ENCODE measurements at regions not wholly inside any gene's neighbourhood (a gene's known extent, or its start where the extent isn't known, plus 50 kb on each side); places are given as distances from the start of the nearest gene placed in this dataset.

DNA sequence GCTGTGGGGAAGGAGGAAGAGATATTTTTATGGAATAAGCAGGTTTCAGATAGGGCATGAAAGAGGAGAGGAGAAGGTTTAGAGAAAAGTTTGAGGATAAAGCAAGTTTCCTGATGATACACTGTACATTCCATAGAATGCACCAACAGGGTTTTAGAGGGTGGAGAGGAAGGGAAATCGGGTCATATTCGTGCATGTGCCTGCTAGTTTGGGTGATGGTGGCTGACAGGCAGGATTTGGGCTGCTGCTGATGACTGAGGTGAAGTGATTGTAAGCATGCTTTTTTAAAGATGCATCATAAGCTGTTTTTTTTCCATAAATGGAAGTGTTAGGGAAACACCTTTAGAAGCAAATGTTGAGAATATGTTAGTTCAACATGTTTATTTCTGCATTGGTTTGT, 68.8 kb downstream of the PMAIP1 start:
- no peaks in the 10 kb centered on the region for H3K36me3 ChIP-seq (ENCODE audit: insufficient read depth in 1 of 2, low read depth in 1 of 2)
- H3K27me3 ChIP-seq (ENCODE audit: insufficient read depth in 3 of 3, low read length in 2 of 3), result peaks cover 0 to 20% (median 3%) of the 10 kb centered on the region in 3 donors
- H3K9me3 ChIP-seq, result no peaks in the 10 kb centered on the region
- H3K4me1 ChIP-seq, result no peaks in the 10 kb centered on the region
- no peak overlapping the region for H3K27ac ChIP-seq
- H3K4me3 ChIP-seq, result no peak overlapping the region
- ATAC-seq (no peak), DNase-seq (no peak)
- TF ChIP-seq, protein P1, sequence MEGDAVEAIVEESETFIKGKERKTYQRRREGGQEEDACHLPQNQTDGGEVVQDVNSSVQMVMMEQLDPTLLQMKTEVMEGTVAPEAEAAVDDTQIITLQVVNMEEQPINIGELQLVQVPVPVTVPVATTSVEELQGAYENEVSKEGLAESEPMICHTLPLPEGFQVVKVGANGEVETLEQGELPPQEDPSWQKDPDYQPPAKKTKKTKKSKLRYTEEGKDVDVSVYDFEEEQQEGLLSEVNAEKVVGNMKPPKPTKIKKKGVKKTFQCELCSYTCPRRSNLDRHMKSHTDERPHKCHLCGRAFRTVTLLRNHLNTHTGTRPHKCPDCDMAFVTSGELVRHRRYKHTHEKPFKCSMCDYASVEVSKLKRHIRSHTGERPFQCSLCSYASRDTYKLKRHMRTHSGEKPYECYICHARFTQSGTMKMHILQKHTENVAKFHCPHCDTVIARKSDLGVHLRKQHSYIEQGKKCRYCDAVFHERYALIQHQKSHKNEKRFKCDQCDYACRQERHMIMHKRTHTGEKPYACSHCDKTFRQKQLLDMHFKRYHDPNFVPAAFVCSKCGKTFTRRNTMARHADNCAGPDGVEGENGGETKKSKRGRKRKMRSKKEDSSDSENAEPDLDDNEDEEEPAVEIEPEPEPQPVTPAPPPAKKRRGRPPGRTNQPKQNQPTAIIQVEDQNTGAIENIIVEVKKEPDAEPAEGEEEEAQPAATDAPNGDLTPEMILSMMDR (IDR thresholded peaks at IDR 0.05), result no peak
- WGBS, 3 donors, result 85 to 92% (median 91%) methylated on average over 2 of the region's 2 CpGs
- intact Hi-C loops (cut with DNase I), result no loop called here

DNA sequence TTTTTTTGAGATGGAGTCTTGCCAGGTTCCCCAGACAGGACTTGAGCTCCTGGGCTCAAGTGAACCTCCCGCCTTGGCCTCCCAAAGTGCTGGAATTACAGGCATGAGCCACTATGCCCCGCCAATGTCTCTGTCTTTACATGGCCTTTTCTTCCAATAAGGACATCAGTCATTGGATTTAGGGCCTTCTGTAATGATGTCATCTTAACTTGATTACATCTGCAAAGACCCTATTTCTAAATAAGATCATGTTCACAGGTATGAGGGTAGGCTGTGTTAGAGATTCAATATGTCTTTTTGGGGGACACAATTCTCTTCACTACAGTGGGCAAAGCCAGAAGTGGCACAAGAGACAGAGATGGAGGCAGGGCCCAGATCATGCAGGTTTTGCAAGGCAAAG, 68.1 kb downstream of the PMAIP1 start:
- Histone ChIP-seq H3K27me3 (ENCODE audit: insufficient read depth in 3 of 3, low read length in 2 of 3) (peaks cover 0 to 20% (median 3%) of the 10 kb centered on the region in 3 donors), H3K4me1 (no peaks in the 10 kb centered on the region), H3K36me3 (ENCODE audit: insufficient read depth in 1 of 2, low read depth in 1 of 2) (no peaks in the 10 kb centered on the region), H3K27ac (no peak overlapping the region), H3K4me3 (no peak overlapping the region), H3K9me3 (no peaks in the 10 kb centered on the region)
- WGBS, 3 donors, result 94 to 97% (median 94%) methylated on average over 2 of the region's 2 CpGs
- DNase-seq (no peak), ATAC-seq (no peak)
- TF ChIP-seq, protein P1 (IDR thresholded peaks at IDR 0.05), result no peak
- intact Hi-C loops (cut with DNase I), result no loop called here

DNA sequence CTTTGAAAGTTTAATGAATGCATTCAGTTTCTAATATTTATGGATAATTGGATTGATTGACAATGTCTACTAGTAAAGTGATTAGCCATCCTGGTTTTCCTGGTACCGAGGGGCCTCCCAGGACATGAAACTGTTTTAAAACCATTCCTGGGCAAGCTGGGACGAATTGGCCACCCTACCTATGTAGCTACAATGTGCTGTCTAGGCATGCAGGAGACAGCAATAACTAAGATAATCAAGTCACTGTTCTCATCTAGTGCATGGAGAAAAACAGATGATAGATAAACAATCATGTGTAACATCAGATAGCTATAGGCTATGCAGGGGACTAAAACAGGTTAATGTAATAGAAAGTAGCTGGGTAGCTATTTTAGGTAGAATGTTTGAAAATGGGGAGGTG, 67.1 kb downstream of the PMAIP1 start:
- TF ChIP-seq, protein P1 (IDR thresholded peaks at IDR 0.05), result no peak

DNA sequence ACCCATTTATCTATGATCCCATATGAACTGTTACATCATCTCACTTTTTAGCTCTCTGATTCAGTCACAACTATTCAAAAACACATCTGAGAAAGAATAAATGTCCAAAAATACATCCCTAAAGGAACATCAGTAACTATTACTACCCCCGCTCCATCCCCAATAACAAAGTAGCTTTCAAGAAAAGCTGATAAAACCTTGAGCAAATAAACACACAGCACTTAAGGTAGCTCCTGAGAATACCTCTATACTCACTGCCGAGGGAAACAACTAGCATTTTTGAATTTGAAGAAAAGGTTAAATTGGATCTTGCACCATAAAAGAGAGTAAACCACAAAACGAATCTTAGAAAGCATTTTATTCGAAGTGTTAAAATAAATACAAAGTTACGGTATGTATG, 63.4 kb downstream of the PMAIP1 start:
- ATAC-seq (no peak), DNase-seq (no peak)
- TF ChIP-seq, protein P1 (IDR thresholded peaks at IDR 0.05), result no peak
- no peak overlapping the region for H3K4me3 ChIP-seq
- no peak overlapping the region for H3K27ac ChIP-seq
- WGBS, 3 donors, result 64 to 70% (median 70%) methylated on average over 5 of the region's 5 CpGs
- H3K9me3 ChIP-seq, result no peaks in the 10 kb centered on the region
- intact Hi-C loops (cut with DNase I), result no loop called here
- peaks cover 0 to 9% (median 3%) of the 10 kb centered on the region in 3 donors for H3K27me3 ChIP-seq (ENCODE audit: insufficient read depth in 3 of 3, low read length in 2 of 3)
- H3K36me3 ChIP-seq (ENCODE audit: insufficient read depth in 1 of 2, low read depth in 1 of 2), result no peaks in the 10 kb centered on the region
- H3K4me1 ChIP-seq, result no peaks in the 10 kb centered on the region

More for the DNA sequence above, 67.1 kb downstream of the PMAIP1 start:
- no peak overlapping the region for H3K4me3 ChIP-seq
- intact Hi-C loops (cut with DNase I), result no loop called here
- H3K36me3 ChIP-seq (ENCODE audit: insufficient read depth in 1 of 2, low read depth in 1 of 2), result no peaks in the 10 kb centered on the region
- no peak for ATAC-seq
- H3K27me3 ChIP-seq (ENCODE audit: insufficient read depth in 3 of 3, low read length in 2 of 3), result peaks cover 0 to 20% (median 3%) of the 10 kb centered on the region in 3 donors
- WGBS, 3 donors, result 72 to 79% (median 72%) methylated on average over 2 of the region's 2 CpGs
- no peaks in the 10 kb centered on the region for H3K4me1 ChIP-seq
- no peak for DNase-seq
- H3K27ac ChIP-seq, result no peak overlapping the region
- no peaks in the 10 kb centered on the region for H3K9me3 ChIP-seq

DNA sequence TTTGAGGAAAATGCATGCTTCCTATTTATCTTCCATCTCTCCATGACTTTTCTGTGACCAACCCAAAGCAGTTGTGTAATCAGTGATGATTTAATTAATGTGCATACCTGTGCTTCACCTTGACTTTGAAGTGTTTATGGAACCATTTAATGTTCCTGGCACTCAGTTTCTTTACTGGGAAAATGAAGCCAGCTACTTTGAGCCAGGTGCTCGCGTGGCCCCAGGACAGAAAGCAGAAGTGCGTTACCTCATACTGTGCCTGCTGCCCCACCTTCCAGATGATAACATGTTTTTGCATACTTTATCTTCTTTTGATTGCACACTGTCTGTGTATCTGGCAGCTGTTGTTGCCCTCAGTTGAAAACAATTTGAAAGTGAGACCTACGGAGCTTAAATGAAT, 61.3 kb downstream of the PMAIP1 start:
- ATAC-seq (no peak), DNase-seq (no peak)
- WGBS, 3 donors, result 86 to 89% (median 88%) methylated on average over 4 of the region's 4 CpGs
- Histone ChIP-seq H3K9me3 (no peaks in the 10 kb centered on the region), H3K27ac (no peak overlapping the region), H3K4me1 (no peaks in the 10 kb centered on the region), H3K36me3 (ENCODE audit: insufficient read depth in 1 of 2, low read depth in 1 of 2) (no peaks in the 10 kb centered on the region), H3K27me3 (ENCODE audit: insufficient read depth in 3 of 3, low read length in 2 of 3) (peaks cover 0 to 3% (median 0%) of the 10 kb centered on the region in 3 donors), H3K4me3 (no peak overlapping the region)
- intact Hi-C loops (cut with DNase I), result no loop called here
- TF ChIP-seq, protein P1 (IDR thresholded peaks at IDR 0.05), result no peak

Measured in psoas muscle (tissue), 7 donors.